HG03442 (cell line): ENCODE measurements at regions not wholly inside any gene's neighbourhood (a gene's known extent, or its start where the extent isn't known, plus 50 kb on each side); places are given as distances from the start of the nearest gene placed in this dataset.
"Not testable (repeated sequence)": the region's sequence is repeated elsewhere in the genome, so short reads cannot be mapped to it uniquely, and the experiment has no call there.

Source experiments
- ATAC-seq: cut with Tn5 transposase; IDR thresholded peaks from one replicate; pipeline ENCODE4 v1.9.1; 2021; ENCODE audit warnings: mild to moderate bottlenecking, moderate library complexity; ENCODE audit not compliant: unreplicated experiment

- no peak for ATAC-seq
Observed at GRCh38 chr3:89533275-89533674, 425.9 kb downstream of the EPHA3 start.

GRCh38 chr3:89554587-89554986 lies 447.2 kb downstream of the EPHA3 start:
- ATAC-seq: not testable (repeated sequence)

GRCh38 chr3:89558711-89559110 lies 451.3 kb downstream of the EPHA3 start:
- no peak for ATAC-seq

- ATAC-seq: no peak
Observed at GRCh38 chr3:89560568-89560967, 453.1 kb downstream of the EPHA3 start.

GRCh38 chr3:89562373-89562772 lies 455.0 kb downstream of the EPHA3 start:
- ATAC-seq: no peak

- ATAC-seq: no peak
Observed at GRCh38 chr3:89565098-89565497, 457.7 kb downstream of the EPHA3 start.

- ATAC-seq: no peak
Observed at GRCh38 chr3:89570465-89570864, 463.0 kb downstream of the EPHA3 start.

GRCh38 chr3:89571298-89571697 lies 463.9 kb downstream of the EPHA3 start:
- ATAC-seq: no peak

GRCh38 chr3:89571707-89572106 lies 464.3 kb downstream of the EPHA3 start:
- no peak for ATAC-seq

GRCh38 chr3:89572261-89572660 lies 464.8 kb downstream of the EPHA3 start:
- ATAC-seq: no peak

GRCh38 chr3:89576417-89576816 lies 469.0 kb downstream of the EPHA3 start:
- no peak for ATAC-seq

- no peak for ATAC-seq
Observed at GRCh38 chr3:89577637-89578530, 470.5 kb downstream of the EPHA3 start.

- ATAC-seq: no peak
Observed at GRCh38 chr3:89580859-89581258, 473.4 kb downstream of the EPHA3 start.

- no peak for ATAC-seq
Observed at GRCh38 chr3:89584398-89584797, 477.0 kb downstream of the EPHA3 start.

- no peak for ATAC-seq
Observed at GRCh38 chr3:89586256-89586655, 478.8 kb downstream of the EPHA3 start.

GRCh38 chr3:89586676-89587075 lies 479.3 kb downstream of the EPHA3 start:
- ATAC-seq: no peak

GRCh38 chr3:89606151-89606550 lies 498.7 kb downstream of the EPHA3 start:
- no peak for ATAC-seq

GRCh38 chr3:89612027-89612426 lies 504.6 kb downstream of the EPHA3 start:
- ATAC-seq: no peak

- no peak for ATAC-seq
Observed at GRCh38 chr3:89613241-89613640, 505.8 kb downstream of the EPHA3 start.

GRCh38 chr3:89617706-89618105 lies 510.3 kb downstream of the EPHA3 start:
- ATAC-seq: no peak

GRCh38 chr3:89619263-89619662 lies 511.8 kb downstream of the EPHA3 start:
- no peak for ATAC-seq

- no peak for ATAC-seq
Observed at GRCh38 chr3:89622063-89622700, 514.8 kb downstream of the EPHA3 start.
